ENCODE measurements at regions not wholly inside any gene's neighbourhood (a gene's known extent, or its start where the extent isn't known, plus 50 kb on each side); places are given as distances from the start of the nearest gene placed in this dataset.
"Not testable (repeated sequence)": the region's sequence is repeated elsewhere in the genome, so short reads cannot be mapped to it uniquely, and the experiment has no call there.

- Histone ChIP-seq H3K4me1 (ENCODE audit: control insufficient read depth in 3 of 3, insufficient read depth in 3 of 3, low read length in 3 of 3) (no peaks in the 10 kb centered on the region), H3K9me3 (ENCODE audit: control insufficient read depth in 3 of 3, low read length in 3 of 3) (no peaks in the 10 kb centered on the region), H3K27ac (ENCODE audit: low read depth, low read length) (no peak overlapping the region), H3K36me3 (ENCODE audit: control insufficient read depth in 3 of 3, insufficient read depth in 3 of 3, low read length in 3 of 3) (no peaks in the 10 kb centered on the region), H3K9ac (ENCODE audit: low read depth in 1 of 3, low read length in 3 of 3) (no peak overlapping the region), H3K4me3 (ENCODE audit: low read length in 3 of 3) (no peak overlapping the region), H3K27me3 (ENCODE audit: control insufficient read depth in 3 of 3, insufficient read depth in 3 of 3, low read length in 3 of 3) (peaks cover 0 to 3% (median 0%) of the 10 kb centered on the region in 3 donors)
These were observed 177.8 kb upstream of the KAZN start for GRCh38 chr1:14420686-14421085.

GRCh38 chr1:14421295-14421976 lies 177.0 kb upstream of the KAZN start:
- no peaks in the 10 kb centered on the region for H3K4me1 ChIP-seq (ENCODE audit: control insufficient read depth in 3 of 3, insufficient read depth in 3 of 3, low read length in 3 of 3)
- H3K9ac ChIP-seq (ENCODE audit: low read depth in 1 of 3, low read length in 3 of 3) = no peak overlapping the region
- H3K27ac ChIP-seq (ENCODE audit: low read depth, low read length) = no peak overlapping the region
- peaks cover 0 to 3% (median 0%) of the 10 kb centered on the region in 3 donors for H3K27me3 ChIP-seq (ENCODE audit: control insufficient read depth in 3 of 3, insufficient read depth in 3 of 3, low read length in 3 of 3)
- H3K9me3 ChIP-seq (ENCODE audit: control insufficient read depth in 3 of 3, low read length in 3 of 3) = no peaks in the 10 kb centered on the region
- no peaks in the 10 kb centered on the region for H3K36me3 ChIP-seq (ENCODE audit: control insufficient read depth in 3 of 3, insufficient read depth in 3 of 3, low read length in 3 of 3)
- H3K4me3 ChIP-seq (ENCODE audit: low read length in 3 of 3) = no peak overlapping the region

GRCh38 chr1:14421977-14422609 lies 176.4 kb upstream of the KAZN start:
- no peaks in the 10 kb centered on the region for H3K9me3 ChIP-seq (ENCODE audit: control insufficient read depth in 3 of 3, low read length in 3 of 3)
- H3K36me3 ChIP-seq (ENCODE audit: control insufficient read depth in 3 of 3, insufficient read depth in 3 of 3, low read length in 3 of 3) = no peaks in the 10 kb centered on the region
- no peaks in the 10 kb centered on the region for H3K4me1 ChIP-seq (ENCODE audit: control insufficient read depth in 3 of 3, insufficient read depth in 3 of 3, low read length in 3 of 3)
- peaks cover 0 to 3% (median 0%) of the 10 kb centered on the region in 3 donors for H3K27me3 ChIP-seq (ENCODE audit: control insufficient read depth in 3 of 3, insufficient read depth in 3 of 3, low read length in 3 of 3)
- H3K4me3 ChIP-seq (ENCODE audit: low read length in 3 of 3) = no peak overlapping the region
- no peak overlapping the region for H3K27ac ChIP-seq (ENCODE audit: low read depth, low read length)
- H3K9ac ChIP-seq (ENCODE audit: low read depth in 1 of 3, low read length in 3 of 3) = no peak overlapping the region

GRCh38 chr1:14424325-14425002 lies 174.0 kb upstream of the KAZN start:
- H3K9me3 ChIP-seq (ENCODE audit: control insufficient read depth in 3 of 3, low read length in 3 of 3) = no peaks in the 10 kb centered on the region
- no peak overlapping the region for H3K9ac ChIP-seq (ENCODE audit: low read depth in 1 of 3, low read length in 3 of 3)
- no peak overlapping the region for H3K27ac ChIP-seq (ENCODE audit: low read depth, low read length)
- no peaks in the 10 kb centered on the region for H3K4me1 ChIP-seq (ENCODE audit: control insufficient read depth in 3 of 3, insufficient read depth in 3 of 3, low read length in 3 of 3)
- H3K36me3 ChIP-seq (ENCODE audit: control insufficient read depth in 3 of 3, insufficient read depth in 3 of 3, low read length in 3 of 3) = no peaks in the 10 kb centered on the region
- no peak overlapping the region for H3K4me3 ChIP-seq (ENCODE audit: low read length in 3 of 3)
- H3K27me3 ChIP-seq (ENCODE audit: control insufficient read depth in 3 of 3, insufficient read depth in 3 of 3, low read length in 3 of 3) = no peaks in the 10 kb centered on the region

GRCh38 chr1:14426854-14427253 lies 171.6 kb upstream of the KAZN start:
- Histone ChIP-seq H3K4me1 (ENCODE audit: control insufficient read depth in 3 of 3, insufficient read depth in 3 of 3, low read length in 3 of 3) (no peaks in the 10 kb centered on the region), H3K36me3 (ENCODE audit: control insufficient read depth in 3 of 3, insufficient read depth in 3 of 3, low read length in 3 of 3) (no peaks in the 10 kb centered on the region), H3K4me3 (ENCODE audit: low read length in 3 of 3) (no peak overlapping the region), H3K9ac (ENCODE audit: low read depth in 1 of 3, low read length in 3 of 3) (no peak overlapping the region), H3K9me3 (ENCODE audit: control insufficient read depth in 3 of 3, low read length in 3 of 3) (no peaks in the 10 kb centered on the region), H3K27me3 (ENCODE audit: control insufficient read depth in 3 of 3, insufficient read depth in 3 of 3, low read length in 3 of 3) (peaks cover 0 to 4% (median 0%) of the 10 kb centered on the region in 3 donors), H3K27ac (ENCODE audit: low read depth, low read length) (no peak overlapping the region)

- Histone ChIP-seq H3K4me1 (ENCODE audit: control insufficient read depth in 3 of 3, insufficient read depth in 3 of 3, low read length in 3 of 3) (no peaks in the 10 kb centered on the region), H3K36me3 (ENCODE audit: control insufficient read depth in 3 of 3, insufficient read depth in 3 of 3, low read length in 3 of 3) (no peaks in the 10 kb centered on the region), H3K9ac (ENCODE audit: low read depth in 1 of 3, low read length in 3 of 3) (no peak overlapping the region), H3K4me3 (ENCODE audit: low read length in 3 of 3) (no peak overlapping the region), H3K27me3 (ENCODE audit: control insufficient read depth in 3 of 3, insufficient read depth in 3 of 3, low read length in 3 of 3) (peaks cover 0 to 4% (median 0%) of the 10 kb centered on the region in 3 donors), H3K9me3 (ENCODE audit: control insufficient read depth in 3 of 3, low read length in 3 of 3) (peaks cover 0 to 3% (median 0%) of the 10 kb centered on the region in 3 donors), H3K27ac (ENCODE audit: low read depth, low read length) (no peak overlapping the region)
These were observed 168.9 kb upstream of the KAZN start for GRCh38 chr1:14429577-14429976.

- not testable (repeated sequence) for H3K9me3 ChIP-seq (ENCODE audit: control insufficient read depth in 3 of 3, low read length in 3 of 3); H3K4me1 ChIP-seq (ENCODE audit: control insufficient read depth in 3 of 3, insufficient read depth in 3 of 3, low read length in 3 of 3); H3K9ac ChIP-seq (ENCODE audit: low read depth in 1 of 3, low read length in 3 of 3); H3K27ac ChIP-seq (ENCODE audit: low read depth, low read length); H3K27me3 ChIP-seq (ENCODE audit: control insufficient read depth in 3 of 3, insufficient read depth in 3 of 3, low read length in 3 of 3); H3K4me3 ChIP-seq (ENCODE audit: low read length in 3 of 3); H3K36me3 ChIP-seq (ENCODE audit: control insufficient read depth in 3 of 3, insufficient read depth in 3 of 3, low read length in 3 of 3)
These were observed 165.8 kb upstream of the KAZN start for GRCh38 chr1:14432728-14433127.

- peaks cover 0 to 6% (median 0%) of the 10 kb centered on the region in 3 donors for H3K27me3 ChIP-seq (ENCODE audit: control insufficient read depth in 3 of 3, insufficient read depth in 3 of 3, low read length in 3 of 3)
- H3K27ac ChIP-seq (ENCODE audit: low read depth, low read length) = no peak overlapping the region
- peaks cover 0 to 3% (median 0%) of the 10 kb centered on the region in 3 donors for H3K9me3 ChIP-seq (ENCODE audit: control insufficient read depth in 3 of 3, low read length in 3 of 3)
- H3K36me3 ChIP-seq (ENCODE audit: control insufficient read depth in 3 of 3, insufficient read depth in 3 of 3, low read length in 3 of 3) = no peaks in the 10 kb centered on the region
- no peak overlapping the region for H3K4me3 ChIP-seq (ENCODE audit: low read length in 3 of 3)
- no peak overlapping the region for H3K9ac ChIP-seq (ENCODE audit: low read depth in 1 of 3, low read length in 3 of 3)
- no peaks in the 10 kb centered on the region for H3K4me1 ChIP-seq (ENCODE audit: control insufficient read depth in 3 of 3, insufficient read depth in 3 of 3, low read length in 3 of 3)
These were observed 163.0 kb upstream of the KAZN start for GRCh38 chr1:14435368-14436023.

- Histone ChIP-seq H3K36me3 (ENCODE audit: control insufficient read depth in 3 of 3, insufficient read depth in 3 of 3, low read length in 3 of 3) (no peaks in the 10 kb centered on the region), H3K9ac (ENCODE audit: low read depth in 1 of 3, low read length in 3 of 3) (no peak overlapping the region)
These were observed 161.0 kb upstream of the KAZN start for GRCh38 chr1:14437417-14437918.

More at GRCh38 chr1:14437417-14437918, 161.0 kb upstream of the KAZN start:
- Histone ChIP-seq H3K9me3 (ENCODE audit: control insufficient read depth in 3 of 3, low read length in 3 of 3) (peaks cover 0 to 3% (median 0%) of the 10 kb centered on the region in 3 donors), H3K4me1 (ENCODE audit: control insufficient read depth in 3 of 3, insufficient read depth in 3 of 3, low read length in 3 of 3) (no peaks in the 10 kb centered on the region), H3K27ac (ENCODE audit: low read depth, low read length) (no peak overlapping the region), H3K27me3 (ENCODE audit: control insufficient read depth in 3 of 3, insufficient read depth in 3 of 3, low read length in 3 of 3) (peaks cover 0 to 2% (median 0%) of the 10 kb centered on the region in 3 donors), H3K4me3 (ENCODE audit: low read length in 3 of 3) (no peak overlapping the region)

All from skeletal muscle tissue (tissue), 3 donors.